Cardiac muscle cell (in vitro differentiated cells and primary cell): ENCODE measurements at regions not wholly inside any gene's neighbourhood (a gene's known extent, or its start where the extent isn't known, plus 50 kb on each side); places are given as distances from the start of the nearest gene placed in this dataset.
A peak's percentile ranks its signal among the peaks of the same experiment; 100 is the strongest.

Experiments
- DNase-seq, 2 donors: peaks; one replicate each; pipeline versions ENCODE4 v3.0.0 to v3.0.0-alpha.2; 2010 to 2017; ENCODE audit warnings: low read depth in 1 of 2, low spot score in 1 of 2
- H3K27ac ChIP-seq: fragments of 200-600 bp; sonication (generic); 2 replicates; pipeline ENCODE4 v1.5.1; 2016
- H3K27me3 ChIP-seq: fragments of 200-600 bp; sonication (generic); 2 replicates; pipeline ENCODE4 v1.6.0; 2016; ENCODE audit warnings: control low read depth
- H3K36me3 ChIP-seq: fragments of 200-600 bp; sonication (generic); 2 replicates; pipeline ENCODE4 v1.5.1; 2016; ENCODE audit warnings: control low read depth
- H3K4me1 ChIP-seq: fragments of 200-600 bp; sonication (generic); 2 replicates; pipeline ENCODE4 v1.8.1; 2017; ENCODE audit warnings: low read depth, mild to moderate bottlenecking, mixed run types
- H3K4me3 ChIP-seq: fragments of 200-600 bp; sonication (generic); 2 replicates; pipeline ENCODE4 v1.5.1; 2016; ENCODE audit warnings: mild to moderate bottlenecking
- H3K9me3 ChIP-seq: fragments of 200-600 bp; sonication (generic); 2 replicates; pipeline ENCODE4 v1.5.1; 2017; ENCODE audit warnings: low read depth, mild to moderate bottlenecking, control low read depth
- TF ChIP-seq, protein P1 (sequence below): IDR thresholded peaks from 2 replicates; pipeline ENCODE4 v1.5.1; 2012; ENCODE audit warnings: low read depth, mild to moderate bottlenecking, low read length

DNA sequence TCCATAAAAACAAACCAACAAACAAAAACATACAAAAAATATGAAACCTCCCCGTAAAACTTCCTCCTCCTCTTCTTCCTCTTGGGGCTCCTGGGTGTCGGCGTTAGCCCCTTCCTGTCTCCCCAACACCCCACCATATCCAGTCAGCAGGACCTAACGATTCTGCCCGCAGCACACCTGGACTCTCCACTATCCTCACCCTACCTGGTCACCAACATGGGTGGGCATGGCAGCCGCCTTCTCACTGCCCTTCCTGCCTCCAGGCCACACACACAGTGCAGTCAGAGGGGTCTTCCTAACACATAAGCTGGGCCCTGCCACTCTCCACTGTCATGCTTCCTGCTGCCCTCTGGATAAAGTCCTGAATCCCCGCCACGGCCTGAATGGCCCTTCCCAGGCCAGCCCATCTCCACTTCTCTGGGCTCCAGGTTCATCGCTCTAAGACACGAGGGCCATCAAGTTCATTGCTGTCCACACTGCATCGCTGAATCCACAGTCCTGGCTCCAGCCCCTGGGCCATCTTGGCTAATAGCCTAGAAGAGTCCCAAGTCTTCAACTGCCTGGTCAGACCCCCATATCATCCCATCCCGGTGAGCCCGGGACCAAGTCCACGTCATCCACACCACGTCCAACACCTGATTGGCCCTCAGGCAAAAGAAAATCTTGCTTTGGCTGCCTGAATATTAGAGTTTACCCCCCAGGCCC, 76.2 kb downstream of the IGLL1 start:
- Histone ChIP-seq H3K4me3 (no peak overlapping the region), H3K9me3 (no peaks in the 10 kb centered on the region), H3K27me3 (no peaks in the 10 kb centered on the region), H3K4me1 (peaks cover 13% of the 10 kb centered on the region), H3K36me3 (no peaks in the 10 kb centered on the region), H3K27ac (peak overlapping the region; percentile 73)
- no peak for DNase-seq
- TF ChIP-seq, protein P1, sequence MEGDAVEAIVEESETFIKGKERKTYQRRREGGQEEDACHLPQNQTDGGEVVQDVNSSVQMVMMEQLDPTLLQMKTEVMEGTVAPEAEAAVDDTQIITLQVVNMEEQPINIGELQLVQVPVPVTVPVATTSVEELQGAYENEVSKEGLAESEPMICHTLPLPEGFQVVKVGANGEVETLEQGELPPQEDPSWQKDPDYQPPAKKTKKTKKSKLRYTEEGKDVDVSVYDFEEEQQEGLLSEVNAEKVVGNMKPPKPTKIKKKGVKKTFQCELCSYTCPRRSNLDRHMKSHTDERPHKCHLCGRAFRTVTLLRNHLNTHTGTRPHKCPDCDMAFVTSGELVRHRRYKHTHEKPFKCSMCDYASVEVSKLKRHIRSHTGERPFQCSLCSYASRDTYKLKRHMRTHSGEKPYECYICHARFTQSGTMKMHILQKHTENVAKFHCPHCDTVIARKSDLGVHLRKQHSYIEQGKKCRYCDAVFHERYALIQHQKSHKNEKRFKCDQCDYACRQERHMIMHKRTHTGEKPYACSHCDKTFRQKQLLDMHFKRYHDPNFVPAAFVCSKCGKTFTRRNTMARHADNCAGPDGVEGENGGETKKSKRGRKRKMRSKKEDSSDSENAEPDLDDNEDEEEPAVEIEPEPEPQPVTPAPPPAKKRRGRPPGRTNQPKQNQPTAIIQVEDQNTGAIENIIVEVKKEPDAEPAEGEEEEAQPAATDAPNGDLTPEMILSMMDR, result no peak

DNA sequence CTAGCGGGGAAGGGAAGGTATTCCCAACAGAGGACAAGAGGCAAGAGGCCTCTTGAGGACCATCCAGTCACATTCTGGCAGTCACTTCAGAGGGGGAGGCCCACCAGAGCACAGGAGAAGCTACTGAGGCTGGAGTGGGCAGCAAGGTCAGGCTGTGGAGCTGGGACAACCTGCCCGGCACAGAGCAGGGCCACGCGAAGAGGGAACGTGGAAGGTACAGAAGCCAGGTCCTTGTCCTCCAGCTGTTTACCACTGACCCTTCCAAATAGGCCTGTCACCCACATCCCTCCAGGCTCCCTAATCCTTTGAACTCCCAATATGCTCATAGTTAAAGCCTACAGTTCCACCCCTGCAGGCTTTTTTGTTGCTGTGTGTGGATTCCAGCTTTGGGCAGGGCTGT, 76.9 kb downstream of the IGLL1 start:
- DNase-seq, result no peak
- no peaks in the 10 kb centered on the region for H3K9me3 ChIP-seq
- TF ChIP-seq, protein P1, result no peak
- H3K4me3 ChIP-seq, result no peak overlapping the region
- peaks cover 13% of the 10 kb centered on the region for H3K4me1 ChIP-seq
- H3K27me3 ChIP-seq, result no peaks in the 10 kb centered on the region
- H3K36me3 ChIP-seq, result no peaks in the 10 kb centered on the region
- H3K27ac ChIP-seq, result no peak overlapping the region

GRCh38 chr22:23501708-23502107, 78.4 kb downstream of the IGLL1 start:
- Histone ChIP-seq H3K4me3 (no peak overlapping the region), H3K27me3 (no peaks in the 10 kb centered on the region), H3K27ac (no peak overlapping the region), H3K4me1 (peaks cover 13% of the 10 kb centered on the region), H3K9me3 (no peaks in the 10 kb centered on the region), H3K36me3 (no peaks in the 10 kb centered on the region)
- no peak for DNase-seq
- TF ChIP-seq, protein P1, result no peak

DNA sequence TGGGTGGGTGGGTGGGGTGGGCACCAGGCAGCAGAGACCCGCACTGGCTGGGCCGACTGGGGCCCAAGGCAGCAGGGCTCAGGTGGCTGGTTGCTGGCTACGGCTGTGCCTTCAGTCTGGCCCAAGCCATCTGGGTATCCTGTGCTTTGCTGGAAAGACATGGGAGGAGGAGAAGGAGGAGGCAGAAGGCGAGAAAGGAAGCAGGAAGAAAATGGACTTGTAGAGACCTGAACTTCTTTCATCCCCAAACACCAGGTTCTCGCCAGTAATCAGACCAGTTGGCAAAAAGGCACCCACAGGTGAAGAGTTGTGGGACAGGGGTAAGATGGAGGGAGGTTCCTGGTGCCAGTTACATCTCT, 78.8 kb downstream of the IGLL1 start:
- H3K27ac ChIP-seq, result no peak overlapping the region
- H3K36me3 ChIP-seq, result no peaks in the 10 kb centered on the region
- H3K9me3 ChIP-seq, result no peaks in the 10 kb centered on the region
- DNase-seq, result no peak
- H3K27me3 ChIP-seq, result no peaks in the 10 kb centered on the region
- H3K4me1 ChIP-seq, result peaks cover 13% of the 10 kb centered on the region
- TF ChIP-seq, protein P1, result no peak
- no peak overlapping the region for H3K4me3 ChIP-seq

DNA sequence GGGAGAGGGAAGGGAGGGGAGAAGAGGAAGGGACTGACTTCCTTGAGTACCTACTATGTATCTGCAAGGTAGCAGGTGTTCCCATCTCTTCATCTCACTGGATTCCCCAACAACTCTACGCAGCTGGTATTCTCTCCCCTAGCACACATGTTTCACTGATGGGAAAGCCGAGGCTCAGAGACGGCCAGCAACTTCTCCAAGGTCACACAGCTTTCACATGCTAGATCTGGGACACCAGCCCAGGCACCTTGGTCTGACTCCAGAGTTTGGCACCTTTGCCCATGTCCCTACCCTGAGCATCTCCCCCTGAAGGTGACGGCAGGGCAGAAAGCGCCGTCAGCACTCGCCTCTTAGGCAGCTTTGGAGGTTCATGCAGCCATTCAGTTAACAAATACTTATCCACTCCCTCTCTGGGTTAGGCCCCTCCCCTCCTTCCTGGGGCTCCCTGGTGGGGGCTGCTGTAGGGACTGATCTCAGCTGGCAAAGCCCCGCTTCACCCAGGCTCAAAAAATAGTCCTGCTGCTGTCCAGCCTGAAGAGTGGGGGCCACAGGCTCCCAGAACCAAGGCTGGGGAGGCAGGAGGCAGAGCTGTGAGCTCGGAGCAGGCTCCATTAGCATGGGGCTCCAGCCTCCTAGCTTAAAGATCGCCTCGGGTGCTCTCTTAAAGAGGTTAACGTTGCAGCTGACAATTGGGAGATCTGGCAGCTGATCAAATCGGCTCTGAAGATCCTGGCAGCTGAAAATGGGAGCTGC, 79.4 kb downstream of the IGLL1 start:
- Histone ChIP-seq H3K27me3 (no peaks in the 10 kb centered on the region), H3K36me3 (no peaks in the 10 kb centered on the region), H3K9me3 (no peaks in the 10 kb centered on the region), H3K27ac (no peak overlapping the region), H3K4me1 (peaks cover 13% of the 10 kb centered on the region), H3K4me3 (no peak overlapping the region)
- DNase-seq, result peak in 1 of 2 donors; percentile 27
- TF ChIP-seq, protein P1, result no peak
